Esophagus muscularis mucosa (tissue), 4 donors: ENCODE measurements at regions not wholly inside any gene's neighbourhood (a gene's known extent, or its start where the extent isn't known, plus 50 kb on each side); places are given as distances from the start of the nearest gene placed in this dataset.

Experiments
- DNase-seq: peaks from one replicate; pipeline ENCODE4 v3.0.0-alpha.2; 2017; ENCODE audit errors: extremely low spot score
- H3K27ac ChIP-seq, 4 donors: fragments of 200-600 bp; sonication (generic); replicated peaks in 1 of 4; 1 replicate in 3 of 4; 2 replicates in 1 of 4; pipeline ENCODE4 v1.5.1; 2016 to 2019; ENCODE audit warnings: mild to moderate bottlenecking in 1 of 4
- H3K27me3 ChIP-seq, 4 donors: fragments of 200-600 bp; sonication (generic); one replicate each; pipeline versions ENCODE4 v1.5.1 to v1.6.0; 2016 to 2019
- H3K36me3 ChIP-seq, 4 donors: fragments of 200-600 bp; sonication (generic); one replicate each; pipeline ENCODE4 v1.5.1; 2016 to 2019
- H3K4me1 ChIP-seq, 4 donors: fragments of 200-600 bp; sonication (generic); one replicate each; pipeline ENCODE4 v1.5.1; 2016 to 2019
- H3K4me3 ChIP-seq, 4 donors: fragments of 200-600 bp; sonication (generic); 1 replicate in 2 of 4; 2 replicates in 2 of 4; pipeline ENCODE4 v1.5.1; 2016 to 2019; ENCODE audit warnings: mild to moderate bottlenecking in 4 of 4, moderate library complexity in 1 of 4
- H3K9me3 ChIP-seq, 4 donors: fragments of 200-600 bp; sonication (generic); 1 replicate in 3 of 4; 2 replicates in 1 of 4; pipeline ENCODE4 v1.5.1; 2016 to 2019
- EP300 ChIP-seq: sonication (generic); formaldehyde crosslinking; IDR thresholded peaks from one replicate; pipeline ENCODE4 v1.6.1; 2017; ENCODE audit warnings: antibody characterized with exemption
- POLR2A ChIP-seq: fragments of 450-650 bp; IDR thresholded peaks from one replicate; pipeline ENCODE4 v1.6.1; 2017; ENCODE audit warnings: antibody characterized with exemption, moderate library complexity, mild to moderate bottlenecking, low read depth
- POLR2AphosphoS5 ChIP-seq, 2 donors: sonication (generic); formaldehyde crosslinking; IDR thresholded peaks; one replicate each; pipeline ENCODE4 v1.6.1; 2017; ENCODE audit warnings: antibody characterized with exemption in 2 of 2
- WGBS: methylation state at CpG from one replicate; pipeline ENCODE4 v1.1.5; 2018; 5-methylcytosine and 5-hydroxymethylcytosine counted together
- intact Hi-C: fragments of 100-400 bp; cut with DNase I; formaldehyde crosslinking; loops from one replicate; pipeline ENCODE4 v1.15.1; 2023
- TF ChIP-seq, protein P1 (sequence below), 3 experiments: fragments of 200-600 bp in 2 of 3; fragments of 450-650 bp in 1 of 3; sonication (generic) in 2 of 3; IDR thresholded peaks; one replicate each; pipeline ENCODE4 v1.5.1; 2017 to 2019; ENCODE audit warnings: antibody characterized with exemption in 3 of 3, mild to moderate bottlenecking in 2 of 3, moderate library complexity in 1 of 3

DNA sequence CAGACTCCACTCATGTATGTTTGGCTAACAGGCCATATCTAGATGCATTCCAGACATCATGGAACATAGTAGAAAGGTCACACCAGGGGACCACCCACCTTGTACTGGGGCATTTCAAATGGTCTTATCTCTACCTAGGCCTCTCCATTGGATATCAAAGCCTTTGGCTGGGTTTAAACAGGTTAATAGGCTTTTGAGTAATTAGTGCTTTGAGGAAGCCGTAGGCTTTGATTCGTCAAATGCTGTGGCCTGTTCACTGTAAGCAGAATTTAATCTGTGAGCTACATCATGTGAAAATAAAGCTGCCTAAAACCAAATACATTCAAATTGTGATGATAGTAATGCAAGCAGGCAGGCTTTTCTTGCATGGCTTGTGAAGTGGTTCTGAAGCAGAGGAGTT lies 129.5 kb downstream of the ST8SIA2 start:
- Histone ChIP-seq H3K36me3 (no peaks in the 10 kb centered on the region), H3K4me3 (no peak overlapping the region), H3K27me3 (no peaks in the 10 kb centered on the region), H3K27ac (no peak overlapping the region), H3K4me1 (peaks cover 11 to 17% (median 14%) of the 10 kb centered on the region in 4 donors), H3K9me3 (no peaks in the 10 kb centered on the region)
- 94% methylated on average over 2 of the region's 2 CpGs for WGBS
- TF ChIP-seq EP300 (no peak), POLR2A (no peak), POLR2AphosphoS5 (IDR thresholded peaks at IDR 0.05) (no peak)
- TF ChIP-seq, protein P1, sequence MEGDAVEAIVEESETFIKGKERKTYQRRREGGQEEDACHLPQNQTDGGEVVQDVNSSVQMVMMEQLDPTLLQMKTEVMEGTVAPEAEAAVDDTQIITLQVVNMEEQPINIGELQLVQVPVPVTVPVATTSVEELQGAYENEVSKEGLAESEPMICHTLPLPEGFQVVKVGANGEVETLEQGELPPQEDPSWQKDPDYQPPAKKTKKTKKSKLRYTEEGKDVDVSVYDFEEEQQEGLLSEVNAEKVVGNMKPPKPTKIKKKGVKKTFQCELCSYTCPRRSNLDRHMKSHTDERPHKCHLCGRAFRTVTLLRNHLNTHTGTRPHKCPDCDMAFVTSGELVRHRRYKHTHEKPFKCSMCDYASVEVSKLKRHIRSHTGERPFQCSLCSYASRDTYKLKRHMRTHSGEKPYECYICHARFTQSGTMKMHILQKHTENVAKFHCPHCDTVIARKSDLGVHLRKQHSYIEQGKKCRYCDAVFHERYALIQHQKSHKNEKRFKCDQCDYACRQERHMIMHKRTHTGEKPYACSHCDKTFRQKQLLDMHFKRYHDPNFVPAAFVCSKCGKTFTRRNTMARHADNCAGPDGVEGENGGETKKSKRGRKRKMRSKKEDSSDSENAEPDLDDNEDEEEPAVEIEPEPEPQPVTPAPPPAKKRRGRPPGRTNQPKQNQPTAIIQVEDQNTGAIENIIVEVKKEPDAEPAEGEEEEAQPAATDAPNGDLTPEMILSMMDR (IDR thresholded peaks at IDR 0.05) = no peak
- intact Hi-C loops = no loop called here
- peak; percentile 50 for DNase-seq

DNA sequence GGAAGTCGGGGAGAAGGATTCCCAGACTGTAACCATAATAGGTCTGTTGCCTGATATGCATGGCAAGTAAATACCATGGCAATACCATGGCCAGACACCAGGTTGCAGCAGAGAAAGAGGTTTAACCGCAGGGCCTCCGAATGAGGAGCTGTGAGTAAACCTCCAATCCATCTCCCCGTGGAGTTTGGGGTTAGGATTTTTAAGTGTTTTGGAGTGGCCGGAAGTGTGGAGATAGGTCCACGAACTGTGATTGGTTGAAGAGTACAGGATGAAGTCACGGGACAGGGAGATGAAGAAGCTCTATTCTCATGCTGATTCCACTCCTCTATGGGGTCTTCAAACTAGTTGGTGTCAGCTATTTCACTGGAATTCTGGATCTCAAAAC lies 127.9 kb downstream of the ST8SIA2 start:
- Histone ChIP-seq H3K4me1 (peaks cover 3 to 6% (median 4%) of the 10 kb centered on the region in 4 donors), H3K27me3 (no peaks in the 10 kb centered on the region), H3K27ac (peak overlapping the region in 2 of 4 donors; percentile 30 to 39), H3K4me3 (no peak overlapping the region), H3K9me3 (no peaks in the 10 kb centered on the region), H3K36me3 (no peaks in the 10 kb centered on the region)
- intact Hi-C loops = loop anchor here (1.0 to 2.0 kb wide), 2 partner anchors 162 to 193 kb away; no protein-coding TSS in a partner anchor
- 3% methylated on average over 7 of the region's 7 CpGs for WGBS
- DNase-seq = no peak
- peak; percentile 10 to 62 for TF ChIP-seq POLR2AphosphoS5 (IDR thresholded peaks at IDR 0.05)
- TF ChIP-seq POLR2A = no peak
- TF ChIP-seq, protein P1 (IDR thresholded peaks at IDR 0.05) = peak; percentile 82 to 95 (median 87)

DNA sequence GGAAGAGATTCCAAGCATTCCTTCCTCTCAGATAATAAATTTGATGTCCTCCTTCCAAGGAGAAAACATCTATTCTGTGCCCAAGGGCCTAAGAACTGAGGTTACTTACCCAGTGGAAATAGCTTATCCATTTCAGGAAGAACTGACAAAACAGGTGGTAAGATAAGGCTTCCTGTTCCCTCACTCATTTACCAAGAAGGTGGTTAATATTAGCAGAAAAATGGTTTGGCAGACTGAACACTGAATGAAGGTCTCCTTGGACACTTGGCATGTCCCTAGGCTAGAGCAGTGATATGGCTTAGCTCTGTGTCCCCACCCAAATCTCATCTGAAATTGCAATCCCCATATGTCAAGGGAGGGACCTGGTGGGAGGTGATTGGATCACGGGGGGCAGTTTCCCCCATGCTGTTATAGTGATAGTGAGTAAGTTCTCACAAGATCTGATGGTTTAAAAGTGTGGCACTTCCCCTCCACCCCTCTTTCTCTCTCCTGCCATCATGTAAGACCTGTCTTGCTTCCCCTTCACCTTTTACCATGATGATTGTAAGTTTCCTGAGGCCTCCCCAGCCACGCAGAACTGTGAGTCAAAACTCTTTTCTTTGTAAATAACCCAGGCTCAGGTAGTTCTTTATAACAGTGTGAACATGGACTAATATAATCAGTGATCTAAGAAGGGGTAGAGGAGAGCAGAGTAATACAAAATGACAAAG lies 127.4 kb downstream of the ST8SIA2 start:
- H3K4me1 ChIP-seq = peaks cover 3 to 6% (median 4%) of the 10 kb centered on the region in 4 donors
- H3K9me3 ChIP-seq = no peaks in the 10 kb centered on the region
- intact Hi-C loops = loop anchor here (1.0 to 2.0 kb wide), 2 partner anchors 162 to 194 kb away; no protein-coding TSS in a partner anchor
- WGBS = 90% methylated on average over 2 of the region's 2 CpGs
- no peak for DNase-seq
- H3K36me3 ChIP-seq = no peaks in the 10 kb centered on the region
- H3K4me3 ChIP-seq = no peak overlapping the region
- TF ChIP-seq, protein P1 (IDR thresholded peaks at IDR 0.05) = no peak
- TF ChIP-seq POLR2AphosphoS5 (IDR thresholded peaks at IDR 0.05) = no peak
- H3K27me3 ChIP-seq = no peaks in the 10 kb centered on the region
- peak overlapping the region in 2 of 4 donors; percentile 30 to 39 for H3K27ac ChIP-seq

DNA sequence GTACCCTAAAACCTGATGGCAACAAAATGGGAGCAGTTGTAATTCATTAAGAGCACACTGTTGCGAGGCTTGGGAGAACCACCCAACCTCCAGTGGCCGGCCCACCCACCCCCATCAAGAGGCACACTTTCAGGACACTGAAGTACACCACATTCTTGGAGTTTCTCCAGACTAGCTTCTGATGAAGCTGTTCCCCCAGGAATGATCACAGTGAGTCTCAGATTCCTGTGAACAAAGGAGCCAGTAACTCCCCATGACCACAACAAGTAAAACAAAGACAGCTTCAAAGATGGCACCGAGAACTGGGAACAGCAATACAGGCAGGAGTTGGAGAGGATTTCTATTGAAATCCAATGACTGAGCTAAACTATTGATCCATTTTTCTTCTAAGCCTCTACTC lies 126.0 kb downstream of the ST8SIA2 start:
- no peak for DNase-seq
- H3K27ac ChIP-seq = no peak overlapping the region
- H3K36me3 ChIP-seq = no peaks in the 10 kb centered on the region
- H3K4me1 ChIP-seq = peaks cover 0 to 6% (median 4%) of the 10 kb centered on the region in 4 donors
- no peaks in the 10 kb centered on the region for H3K9me3 ChIP-seq
- H3K4me3 ChIP-seq = no peak overlapping the region
- TF ChIP-seq POLR2A = no peak
- intact Hi-C loops = loop anchor here (2.0 kb wide), 1 partner anchor 195 kb away; no protein-coding TSS in a partner anchor
- H3K27me3 ChIP-seq = no peaks in the 10 kb centered on the region
- WGBS = 100% methylated on average over 3 of the region's 3 CpGs
